HepG2 (cell line): ENCODE measurements at regions not wholly inside any gene's neighbourhood (a gene's known extent, or its start where the extent isn't known, plus 50 kb on each side); places are given as distances from the start of the nearest gene placed in this dataset.

Source experiments
- ATAC-seq: fragments of 200-7000 bp; cut with Tn5 transposase; 3 replicates; pipeline ENCODE4 v1.9.1; 2020; ENCODE audit warnings: mild to moderate bottlenecking, moderate library complexity
- BruUV-seq: library from RNA; stranded (reverse); fragments of 400-500 nt; replicated peaks from 2 replicates; lab custom pipeline; 2021; lab: Mats Ljungman, UMichigan
- CTCF ChIA-PET: fragments of 300-600 bp; formaldehyde crosslinking; extraction: SDS; loops from one replicate; lab custom pipeline; 2021; ENCODE audit warnings: low total read pairs, inconsistent platforms, low intra/inter-chr PET ratio; lab: Yijun Ruan, JAX
- POLR2A ChIA-PET: fragments of 350-600 bp; sonication (Branson Sonifier 250); formaldehyde crosslinking; loops from one replicate; lab custom pipeline; 2020; ENCODE audit warnings: antibody characterized with exemption, inconsistent platforms; lab: Yijun Ruan, JAX
- DNase-seq: peaks from one replicate; pipeline ENCODE4 v3.0.0-alpha.2; 2015; ENCODE audit warnings: low spot score
- FAIRE-seq: peaks from 3 replicates; lab custom pipeline; 2011; peaks lifted over from hg19 to GRCh38; lab: Jason Lieb, UNC
- H2AFZ ChIP-seq: one replicate; pipeline ENCODE4 v1.6.1; 2011; ENCODE audit warnings: low read length, inconsistent platforms
- H3K27ac ChIP-seq: fragments of 300-600 bp; 3 replicates; pipeline ENCODE4 v1.8.0; 2011; ENCODE audit warnings: mixed run types, mild to moderate bottlenecking, mixed read lengths, low read length, inconsistent platforms; ENCODE audit not compliant: insufficient read depth; ENCODE audit errors: extremely low read length
- H3K27me3 ChIP-seq, 2 experiments: fragments of 200-600 bp in 1 of 2; 2 replicates in 1 of 2; 3 replicates in 1 of 2; pipeline versions ENCODE4 v1.6.0 to v1.8.0; 2011; ENCODE audit warnings: low read length in 2 of 2, mild to moderate bottlenecking in 2 of 2, moderate library complexity in 2 of 2, inconsistent platforms in 1 of 2; ENCODE audit not compliant: insufficient read depth in 2 of 2, control insufficient read depth in 1 of 2
- H3K36me3 ChIP-seq, 2 experiments: fragments of 200-600 bp in 1 of 2; replicated peaks in 1 of 2; 2 replicates in 1 of 2; 3 replicates in 1 of 2; pipeline versions ENCODE4 v1.5.1 to v1.8.0; 2011; ENCODE audit warnings: low read length in 2 of 2, inconsistent platforms in 1 of 2; ENCODE audit not compliant: insufficient read depth in 2 of 2, control insufficient read depth in 1 of 2
- H3K4me1 ChIP-seq: 2 replicates; pipeline ENCODE4 v1.5.1; 2012; ENCODE audit warnings: low read length, inconsistent platforms; ENCODE audit not compliant: insufficient read depth
- H3K4me2 ChIP-seq: 2 replicates; pipeline ENCODE4 v1.6.0; 2011; ENCODE audit warnings: low read depth, low read length, inconsistent platforms
- H3K4me3 ChIP-seq, 3 experiments: fragments of 200-600 bp in 1 of 3; sonication (generic), shearing (Covaris generic) in 1 of 3; replicated peaks in 1 of 3; 2 replicates each; pipeline ENCODE4 v1.5.1; 2011 to 2016; ENCODE audit warnings: low read length in 3 of 3, inconsistent platforms in 2 of 3, low read depth in 2 of 3, mild to moderate bottlenecking in 2 of 3, control low read depth in 1 of 3, mixed read lengths in 1 of 3; ENCODE audit not compliant: insufficient read depth in 1 of 3
- H3K79me2 ChIP-seq: one replicate; pipeline ENCODE4 v1.6.1; 2011; ENCODE audit warnings: low read length, inconsistent platforms; ENCODE audit not compliant: insufficient read depth
- H3K9ac ChIP-seq: 2 replicates; pipeline ENCODE4 v1.6.0; 2011; ENCODE audit warnings: mild to moderate bottlenecking, low read depth, low read length, inconsistent platforms; ENCODE audit not compliant: insufficient read depth
- H3K9me3 ChIP-seq: 2 replicates; pipeline ENCODE4 v1.5.1; 2012; ENCODE audit warnings: mild to moderate bottlenecking, low read length
- H4K20me1 ChIP-seq: 2 replicates; pipeline ENCODE4 v1.6.0; 2011; ENCODE audit warnings: inconsistent platforms, mild to moderate bottlenecking, low read length, moderate library complexity; ENCODE audit not compliant: insufficient read depth
- TOPORS ChIP-seq: sonication (generic); formaldehyde crosslinking; IDR thresholded peaks from 2 replicates; pipeline ENCODE4 v1.8.0; 2023; ENCODE audit warnings: mild to moderate bottlenecking, missing genetic modification reagents
- ZFP90 ChIP-seq: sonication (generic); formaldehyde crosslinking; IDR thresholded peaks from 2 replicates; pipeline ENCODE4 v1.8.0; 2022; ENCODE audit warnings: missing genetic modification reagents, mild to moderate bottlenecking, inconsistent platforms, borderline replicate concordance
- ZNF746 ChIP-seq: sonication (generic); formaldehyde crosslinking; IDR thresholded peaks from 2 replicates; pipeline ENCODE4 v1.8.0; 2022; ENCODE audit warnings: mild to moderate bottlenecking, missing genetic modification reagents
- ZNF878 ChIP-seq: sonication (generic); formaldehyde crosslinking; IDR thresholded peaks from 2 replicates; pipeline ENCODE4 v1.8.1; 2023; ENCODE audit warnings: mild to moderate bottlenecking, missing genetic modification reagents, moderate library complexity
- WGBS: methylation state at CpG from one replicate; pipeline ENCODE4 v1.1.6; 2017; ENCODE audit warnings: low lambda C conversion rate; 5-methylcytosine and 5-hydroxymethylcytosine counted together
- in situ Hi-C: cut with HindIII; loops from 2 replicates; pipeline ENCODE4 v1.10.0; 2017; ENCODE audit warnings: low pct_unique_long_range_greater_than_20kb; ENCODE audit not compliant: extremely low pct_ligation_motif_present
- intact Hi-C: fragments of 100-400 bp; cut with micrococcal nuclease; formaldehyde crosslinking; loops from one replicate; pipeline ENCODE4 v1.10.0; 2022; ENCODE audit not compliant: unreplicated experiment
- TF ChIP-seq, protein P1 (sequence below): sonication (generic); formaldehyde crosslinking; IDR thresholded peaks from 2 replicates; pipeline ENCODE4; 2020; ENCODE audit warnings: missing genetic modification reagents, mild to moderate bottlenecking, borderline replicate concordance
- TF ChIP-seq, protein P2 (sequence below): sonication (generic); formaldehyde crosslinking; IDR thresholded peaks from 2 replicates; pipeline ENCODE4 v1.5.1; 2020; ENCODE audit warnings: mild to moderate bottlenecking, missing genetic modification reagents

GRCh38 chr11:127248476-127248875, 247.9 kb upstream of the KIRREL3 start (continued):
- TF ChIP-seq ZFP90 (CRISPR knock-in tag) (no peak), ZNF746 (CRISPR knock-in tag) (no peak), TOPORS (no peak)
- TF ChIP-seq, protein P1, sequence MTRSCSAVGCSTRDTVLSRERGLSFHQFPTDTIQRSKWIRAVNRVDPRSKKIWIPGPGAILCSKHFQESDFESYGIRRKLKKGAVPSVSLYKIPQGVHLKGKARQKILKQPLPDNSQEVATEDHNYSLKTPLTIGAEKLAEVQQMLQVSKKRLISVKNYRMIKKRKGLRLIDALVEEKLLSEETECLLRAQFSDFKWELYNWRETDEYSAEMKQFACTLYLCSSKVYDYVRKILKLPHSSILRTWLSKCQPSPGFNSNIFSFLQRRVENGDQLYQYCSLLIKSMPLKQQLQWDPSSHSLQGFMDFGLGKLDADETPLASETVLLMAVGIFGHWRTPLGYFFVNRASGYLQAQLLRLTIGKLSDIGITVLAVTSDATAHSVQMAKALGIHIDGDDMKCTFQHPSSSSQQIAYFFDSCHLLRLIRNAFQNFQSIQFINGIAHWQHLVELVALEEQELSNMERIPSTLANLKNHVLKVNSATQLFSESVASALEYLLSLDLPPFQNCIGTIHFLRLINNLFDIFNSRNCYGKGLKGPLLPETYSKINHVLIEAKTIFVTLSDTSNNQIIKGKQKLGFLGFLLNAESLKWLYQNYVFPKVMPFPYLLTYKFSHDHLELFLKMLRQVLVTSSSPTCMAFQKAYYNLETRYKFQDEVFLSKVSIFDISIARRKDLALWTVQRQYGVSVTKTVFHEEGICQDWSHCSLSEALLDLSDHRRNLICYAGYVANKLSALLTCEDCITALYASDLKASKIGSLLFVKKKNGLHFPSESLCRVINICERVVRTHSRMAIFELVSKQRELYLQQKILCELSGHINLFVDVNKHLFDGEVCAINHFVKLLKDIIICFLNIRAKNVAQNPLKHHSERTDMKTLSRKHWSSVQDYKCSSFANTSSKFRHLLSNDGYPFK (CRISPR knock-in tag) = no peak

GRCh38 chr11:127247261-127247851, 246.8 kb upstream of the KIRREL3 start:
- no peak overlapping the region for H3K9ac ChIP-seq
- no TSS peak for BruUV-seq
- no peaks in the 10 kb centered on the region for H4K20me1 ChIP-seq
- intact Hi-C loops (no loop called here), in situ Hi-C loops (no loop called here)
- no peak for ATAC-seq
- POLR2A ChIA-PET = no interaction called here
- H3K4me2 ChIP-seq = no peak overlapping the region
- no peaks in the 10 kb centered on the region for H3K9me3 ChIP-seq
- no peaks in the 10 kb centered on the region for H3K79me2 ChIP-seq
- no peaks in the 10 kb centered on the region for H3K27me3 ChIP-seq
- no peak for TF ChIP-seq ZNF878 (CRISPR knock-in tag)
- TF ChIP-seq, protein P2, sequence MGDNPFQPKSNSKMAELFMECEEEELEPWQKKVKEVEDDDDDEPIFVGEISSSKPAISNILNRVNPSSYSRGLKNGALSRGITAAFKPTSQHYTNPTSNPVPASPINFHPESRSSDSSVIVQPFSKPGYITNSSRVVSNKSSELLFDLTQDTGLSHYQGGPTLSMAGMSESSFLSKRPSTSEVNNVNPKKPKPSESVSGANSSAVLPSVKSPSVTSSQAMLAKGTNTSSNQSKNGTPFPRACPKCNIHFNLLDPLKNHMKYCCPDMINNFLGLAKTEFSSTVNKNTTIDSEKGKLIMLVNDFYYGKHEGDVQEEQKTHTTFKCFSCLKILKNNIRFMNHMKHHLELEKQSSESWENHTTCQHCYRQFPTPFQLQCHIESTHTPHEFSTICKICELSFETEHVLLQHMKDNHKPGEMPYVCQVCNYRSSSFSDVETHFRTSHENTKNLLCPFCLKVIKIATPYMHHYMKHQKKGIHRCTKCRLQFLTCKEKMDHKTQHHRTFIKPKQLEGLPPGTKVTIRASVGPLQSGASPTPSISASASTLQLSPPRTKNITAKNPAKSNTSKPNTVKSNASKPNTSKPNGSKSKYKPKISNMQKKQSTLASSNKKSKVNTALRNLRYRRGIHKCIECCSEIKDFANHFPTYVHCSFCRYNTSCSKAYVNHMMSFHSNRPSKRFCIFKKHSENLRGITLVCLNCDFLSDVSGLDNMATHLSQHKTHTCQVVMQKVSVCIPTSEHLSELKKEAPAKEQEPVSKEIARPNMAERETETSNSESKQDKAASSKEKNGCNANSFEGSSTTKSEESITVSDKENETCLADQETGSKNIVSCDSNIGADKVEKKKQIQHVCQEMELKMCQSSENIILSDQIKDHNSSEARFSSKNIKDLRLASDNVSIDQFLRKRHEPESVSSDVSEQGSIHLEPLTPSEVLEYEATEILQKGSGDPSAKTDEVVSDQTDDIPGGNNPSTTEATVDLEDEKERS (CRISPR knock-in tag) = no peak
- no peak overlapping the region for H3K27ac ChIP-seq
- no peak for DNase-seq
- FAIRE-seq = no peak
- no peak overlapping the region for H2AFZ ChIP-seq
- CTCF ChIA-PET = no interaction called here
- WGBS = 2% methylated on average over 7 of the region's 7 CpGs
- H3K36me3 ChIP-seq = no peaks in the 10 kb centered on the region
- no peaks in the 10 kb centered on the region for H3K4me1 ChIP-seq
- H3K4me3 ChIP-seq = no peak overlapping the region
